ENCODE measurements at regions not wholly inside any gene's neighbourhood (a gene's known extent, or its start where the extent isn't known, plus 50 kb on each side); places are given as distances from the start of the nearest gene placed in this dataset.

DNA sequence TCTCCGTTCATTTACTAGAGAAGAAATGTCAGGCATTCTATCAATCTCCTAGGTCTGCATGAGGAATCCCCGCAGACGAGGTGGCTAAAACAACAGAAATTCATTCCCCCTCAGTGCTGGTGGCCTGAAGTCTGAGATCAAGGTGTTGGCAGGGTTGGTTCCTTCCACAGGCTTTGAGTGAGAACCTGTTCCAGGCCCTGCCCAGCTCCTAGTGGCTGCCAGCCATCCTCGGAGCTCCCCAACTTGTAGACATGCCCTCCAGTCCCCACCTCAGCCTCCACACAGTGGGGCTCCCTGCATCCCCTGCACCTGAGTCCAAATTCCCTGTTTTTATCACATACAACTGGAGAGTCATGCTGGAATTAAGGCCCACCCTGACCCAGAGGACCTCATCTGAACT, 145.3 kb upstream of the ALKAL2 start:
- no peak overlapping the region for H3K4me3 ChIP-seq (ENCODE audit: low read length)
- no peak overlapping the region for H3K27ac ChIP-seq (ENCODE audit: low read depth in 1 of 2, low read length in 2 of 2)
- Mint-ChIP-seq H3K4me1 (ENCODE audit: low read depth) (peaks cover 35% of the 10 kb centered on the region), H3K27me3 (no peaks in the 10 kb centered on the region), H3K4me3 (no peak overlapping the region), H3K36me3 (ENCODE audit: low read depth) (no peaks in the 10 kb centered on the region), H3K27ac (no peak overlapping the region), H3K9me3 (no peaks in the 10 kb centered on the region)
- no peaks in the 10 kb centered on the region for H3K27me3 ChIP-seq (ENCODE audit: control insufficient read depth in 1 of 2, insufficient read depth in 2 of 2, low read length in 2 of 2)
- H3K4me1 ChIP-seq (ENCODE audit: insufficient read depth, low read length): peaks cover 45% of the 10 kb centered on the region
- ATAC-seq (ENCODE audit: poor library complexity) (no peak), DNase-seq (no peak)
- TF ChIP-seq CTCF (IDR thresholded peaks at IDR 0.05): no peak
- H3K9me3 ChIP-seq (ENCODE audit: control insufficient read depth in 1 of 2, insufficient read depth in 1 of 2, low read length in 2 of 2): no peaks in the 10 kb centered on the region
- no peaks in the 10 kb centered on the region for H3K36me3 ChIP-seq (ENCODE audit: insufficient read depth, low read length)
- ChIA-PET CTCF (no interaction called here), POLR2A (no interaction called here)
- intact Hi-C loops (cut with DNase I, micrococcal nuclease): no loop called here

GRCh38 chr2:430291-431040, 142.6 kb upstream of the ALKAL2 start:
- Histone ChIP-seq H3K9me3 (ENCODE audit: control insufficient read depth in 1 of 2, insufficient read depth in 1 of 2, low read length in 2 of 2) (no peaks in the 10 kb centered on the region), H3K36me3 (ENCODE audit: insufficient read depth, low read length) (no peaks in the 10 kb centered on the region), H3K4me3 (ENCODE audit: low read length) (peak overlapping the region; percentile 53), H3K4me1 (ENCODE audit: insufficient read depth, low read length) (peaks cover 28% of the 10 kb centered on the region), H3K27ac (ENCODE audit: low read depth in 1 of 2, low read length in 2 of 2) (peak overlapping the region in 1 of 2 donors; percentile 55), H3K27me3 (ENCODE audit: control insufficient read depth in 1 of 2, insufficient read depth in 2 of 2, low read length in 2 of 2) (no peaks in the 10 kb centered on the region)
- H3K4me3 Mint-ChIP-seq: peak overlapping the region; percentile 66
- POLR2A ChIA-PET: interaction anchor here (0.6 to 1.3 kb wide), 4 partner anchors 8 to 335 kb away, joined by 3 to 8 read pairs (median 3); no protein-coding TSS in a partner anchor
- H3K9me3 Mint-ChIP-seq: no peaks in the 10 kb centered on the region
- no peak for TF ChIP-seq CTCF (IDR thresholded peaks at IDR 0.05)
- peak; percentile 45 for ATAC-seq (ENCODE audit: poor library complexity)
- CTCF ChIA-PET: no interaction called here
- DNase-seq: peak in 1 of 14 experiments; percentile 15
- peak overlapping the region; percentile 73 for H3K27ac Mint-ChIP-seq
- no peaks in the 10 kb centered on the region for H3K27me3 Mint-ChIP-seq
- H3K4me1 Mint-ChIP-seq (ENCODE audit: low read depth): peaks cover 22% of the 10 kb centered on the region
- no peaks in the 10 kb centered on the region for H3K36me3 Mint-ChIP-seq (ENCODE audit: low read depth)
- intact Hi-C loops (cut with DNase I, micrococcal nuclease): no loop called here

GRCh38 chr2:429575-430254, 141.8 kb upstream of the ALKAL2 start:
- Mint-ChIP-seq H3K27me3 (no peaks in the 10 kb centered on the region), H3K27ac (peak overlapping the region; percentile 73), H3K9me3 (no peaks in the 10 kb centered on the region), H3K4me1 (ENCODE audit: low read depth) (peaks cover 22% of the 10 kb centered on the region), H3K36me3 (ENCODE audit: low read depth) (no peaks in the 10 kb centered on the region), H3K4me3 (peak overlapping the region; percentile 66)
- H3K36me3 ChIP-seq (ENCODE audit: insufficient read depth, low read length): no peaks in the 10 kb centered on the region
- no peak for TF ChIP-seq CTCF (IDR thresholded peaks at IDR 0.05)
- H3K27ac ChIP-seq (ENCODE audit: low read depth in 1 of 2, low read length in 2 of 2): peak overlapping the region in 1 of 2 donors; percentile 55
- H3K4me1 ChIP-seq (ENCODE audit: insufficient read depth, low read length): peaks cover 28% of the 10 kb centered on the region
- H3K27me3 ChIP-seq (ENCODE audit: control insufficient read depth in 1 of 2, insufficient read depth in 2 of 2, low read length in 2 of 2): no peaks in the 10 kb centered on the region
- H3K4me3 ChIP-seq (ENCODE audit: low read length): peak overlapping the region; percentile 53
- intact Hi-C loops (cut with DNase I, micrococcal nuclease): no loop called here
- ChIA-PET CTCF (no interaction called here), POLR2A (interaction anchor here (0.6 to 1.3 kb wide), 3 partner anchors 8 to 334 kb away, joined by 3 to 8 read pairs (median 3); no protein-coding TSS in a partner anchor)
- ATAC-seq (ENCODE audit: poor library complexity): peak; percentile 80
- H3K9me3 ChIP-seq (ENCODE audit: control insufficient read depth in 1 of 2, insufficient read depth in 1 of 2, low read length in 2 of 2): no peaks in the 10 kb centered on the region
- peak in 9 of 14 experiments; percentile 11 to 54 (median 39) for DNase-seq

Measured in CD4-positive, alpha-beta T cell (primary cell).